Right lobe of liver (tissue), 4 donors: ENCODE measurements at regions not wholly inside any gene's neighbourhood (a gene's known extent, or its start where the extent isn't known, plus 50 kb on each side); places are given as distances from the start of the nearest gene placed in this dataset.

ENCODE experiments used
- POLR2A ChIP-seq: fragments of 450-650 bp; IDR thresholded peaks from one replicate; pipeline ENCODE4 v1.6.1; 2017; ENCODE audit warnings: antibody characterized with exemption, mild to moderate bottlenecking
- TF ChIP-seq, protein P1 (sequence below), 4 donors: fragments of 200-600 bp in 3 of 4; fragments of 450-650 bp in 1 of 4; IDR thresholded peaks; one replicate each; pipeline versions ENCODE4 v1.5.1 to v1.8.0; 2016 to 2022; ENCODE audit warnings: antibody characterized with exemption in 4 of 4, mild to moderate bottlenecking in 2 of 4
- donor health status: DM: no; HTN: no; CAD: no.
- donor health status: DM: no; HTN: no; CAD: no.
- donor health status: DM: no; HTN: yes; CAD: no.

DNA sequence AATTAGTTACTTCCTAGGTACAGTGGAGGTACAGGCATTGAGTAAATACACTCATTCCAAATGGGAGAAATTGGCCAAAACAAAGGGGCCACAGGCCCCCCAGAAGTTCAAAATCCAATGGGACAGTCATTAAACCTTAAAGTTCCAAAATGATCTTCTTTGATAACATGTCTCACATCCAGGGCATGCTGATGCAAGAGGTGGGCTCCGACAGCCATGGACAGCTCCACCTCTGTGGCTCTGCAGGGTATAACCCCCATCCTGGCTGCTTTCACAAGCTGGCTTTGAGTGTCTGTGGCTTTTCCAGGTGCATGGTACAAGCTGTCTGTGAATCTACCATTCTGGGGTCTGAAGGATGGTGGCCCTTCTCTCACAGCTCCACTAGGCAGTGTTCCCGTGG, 488.7 kb downstream of the DCDC2C start:
- TF ChIP-seq, protein P1, sequence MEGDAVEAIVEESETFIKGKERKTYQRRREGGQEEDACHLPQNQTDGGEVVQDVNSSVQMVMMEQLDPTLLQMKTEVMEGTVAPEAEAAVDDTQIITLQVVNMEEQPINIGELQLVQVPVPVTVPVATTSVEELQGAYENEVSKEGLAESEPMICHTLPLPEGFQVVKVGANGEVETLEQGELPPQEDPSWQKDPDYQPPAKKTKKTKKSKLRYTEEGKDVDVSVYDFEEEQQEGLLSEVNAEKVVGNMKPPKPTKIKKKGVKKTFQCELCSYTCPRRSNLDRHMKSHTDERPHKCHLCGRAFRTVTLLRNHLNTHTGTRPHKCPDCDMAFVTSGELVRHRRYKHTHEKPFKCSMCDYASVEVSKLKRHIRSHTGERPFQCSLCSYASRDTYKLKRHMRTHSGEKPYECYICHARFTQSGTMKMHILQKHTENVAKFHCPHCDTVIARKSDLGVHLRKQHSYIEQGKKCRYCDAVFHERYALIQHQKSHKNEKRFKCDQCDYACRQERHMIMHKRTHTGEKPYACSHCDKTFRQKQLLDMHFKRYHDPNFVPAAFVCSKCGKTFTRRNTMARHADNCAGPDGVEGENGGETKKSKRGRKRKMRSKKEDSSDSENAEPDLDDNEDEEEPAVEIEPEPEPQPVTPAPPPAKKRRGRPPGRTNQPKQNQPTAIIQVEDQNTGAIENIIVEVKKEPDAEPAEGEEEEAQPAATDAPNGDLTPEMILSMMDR (IDR thresholded peaks at IDR 0.05) = no peak
- TF ChIP-seq POLR2A = no peak
